ENCODE measurements at regions not wholly inside any gene's neighbourhood (a gene's known extent, or its start where the extent isn't known, plus 50 kb on each side); places are given as distances from the start of the nearest gene placed in this dataset.

DNA sequence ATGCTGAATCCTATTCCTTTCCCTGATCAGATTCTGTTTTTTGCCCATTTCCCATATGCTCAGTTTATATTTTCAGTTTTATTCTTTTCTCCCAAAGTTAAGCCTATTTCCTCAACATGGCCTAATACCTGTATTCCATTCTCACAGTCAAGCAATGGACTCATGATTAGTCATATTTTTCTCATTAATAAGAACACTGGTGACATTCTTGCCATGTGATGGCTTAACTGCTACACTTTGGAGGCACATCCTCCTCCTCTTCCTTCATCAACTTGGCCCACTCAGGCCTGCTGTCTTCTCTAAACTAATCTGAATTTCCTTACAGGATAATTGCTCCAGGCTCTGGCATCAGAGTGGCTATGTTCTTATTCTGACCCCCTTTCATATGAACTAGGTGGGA, 679.2 kb downstream of the NYAP2 start:
- no peak overlapping the region for H3K9ac ChIP-seq (ENCODE audit: low read length)
- no peaks in the 10 kb centered on the region for H3K79me2 ChIP-seq (ENCODE audit: low read length)
- no peaks in the 10 kb centered on the region for H3K4me1 ChIP-seq (ENCODE audit: low read length)
- H3K9me3 ChIP-seq (ENCODE audit: low read length): no peaks in the 10 kb centered on the region
- no peaks in the 10 kb centered on the region for H3K27me3 ChIP-seq (ENCODE audit: low read length)
- H3K9me2 ChIP-seq (replicated peaks; ENCODE audit: insufficient read depth, low read length): 0 out of 2 replicates have a peak, but pooled peaks cover 6% of the 10 kb centered on the region
- no peak overlapping the region for H3K4me2 ChIP-seq (ENCODE audit: low read depth, low read length, poor library complexity, severe bottlenecking)
- DNase-seq: no peak
- no peak overlapping the region for H3K4me3 ChIP-seq (ENCODE audit: low read length)
- no peak overlapping the region for H2AFZ ChIP-seq (ENCODE audit: low read length)
- H3K27ac ChIP-seq (ENCODE audit: low read length): no peak overlapping the region
- H3K36me3 ChIP-seq (ENCODE audit: insufficient read depth, low read length): no peaks in the 10 kb centered on the region
- no peaks in the 10 kb centered on the region for H4K20me1 ChIP-seq (ENCODE audit: insufficient read depth, low read depth, low read length)

DNA sequence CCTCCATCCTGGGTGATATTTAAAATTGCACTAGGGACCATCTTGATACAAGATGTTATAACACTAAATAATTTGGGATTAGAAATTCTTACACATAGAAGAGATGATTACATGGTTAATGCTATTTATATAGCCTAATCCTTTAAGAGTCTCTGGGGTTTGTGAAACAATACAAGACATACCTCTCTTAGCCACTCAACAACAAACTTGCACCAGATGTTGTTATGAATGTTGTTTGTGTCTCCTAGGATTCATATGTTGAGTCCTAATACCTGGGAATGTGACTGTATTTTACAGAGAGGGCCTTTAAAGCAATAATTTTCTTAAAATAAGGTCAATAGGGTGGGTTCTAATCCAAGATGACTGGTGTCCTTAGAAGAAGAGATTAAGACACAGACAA, 678.3 kb downstream of the NYAP2 start:
- no peak overlapping the region for H2AFZ ChIP-seq (ENCODE audit: low read length)
- H3K27me3 ChIP-seq (ENCODE audit: low read length): no peaks in the 10 kb centered on the region
- no peak overlapping the region for H3K4me3 ChIP-seq (ENCODE audit: low read length)
- no peak for DNase-seq
- no peaks in the 10 kb centered on the region for H3K79me2 ChIP-seq (ENCODE audit: low read length)
- no peaks in the 10 kb centered on the region for H4K20me1 ChIP-seq (ENCODE audit: insufficient read depth, low read depth, low read length)
- H3K9me3 ChIP-seq (ENCODE audit: low read length): peaks cover 3% of the 10 kb centered on the region; the same call in 1 of the 2 replicates
- H3K4me2 ChIP-seq (ENCODE audit: low read depth, low read length, poor library complexity, severe bottlenecking): no peak overlapping the region
- H3K9me2 ChIP-seq (replicated peaks; ENCODE audit: insufficient read depth, low read length): 0 out of 2 replicates have a peak, but pooled peaks cover 6% of the 10 kb centered on the region
- H3K9ac ChIP-seq (ENCODE audit: low read length): no peak overlapping the region
- no peaks in the 10 kb centered on the region for H3K4me1 ChIP-seq (ENCODE audit: low read length)
- H3K36me3 ChIP-seq (ENCODE audit: insufficient read depth, low read length): no peaks in the 10 kb centered on the region
- H3K27ac ChIP-seq (ENCODE audit: low read length): no peak overlapping the region

DNA sequence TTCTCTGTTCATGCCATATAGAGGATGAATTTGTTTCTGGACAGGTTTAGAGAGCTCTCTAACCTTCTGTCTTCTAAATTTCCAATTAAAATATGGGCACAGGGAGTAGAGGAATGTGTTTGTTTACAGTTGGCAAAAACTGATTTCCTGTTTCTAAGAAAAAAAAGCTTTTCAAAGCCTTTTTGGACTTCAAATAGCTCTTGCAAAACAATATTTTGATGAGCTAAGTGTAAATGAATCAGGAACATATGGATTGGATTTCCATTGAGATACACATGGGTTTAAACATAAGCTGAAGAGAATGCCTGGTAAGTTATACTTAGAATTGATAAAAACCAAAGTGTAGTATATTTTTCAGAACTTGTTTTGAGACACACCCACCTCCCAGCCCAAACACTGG, 677.5 kb downstream of the NYAP2 start:
- H3K4me3 ChIP-seq (ENCODE audit: low read length): no peak overlapping the region
- no peak for DNase-seq
- H2AFZ ChIP-seq (ENCODE audit: low read length): no peak overlapping the region
- H3K9me2 ChIP-seq (replicated peaks; ENCODE audit: insufficient read depth, low read length): 0 out of 2 replicates have a peak, but pooled peaks cover 6% of the 10 kb centered on the region
- H3K9me3 ChIP-seq (ENCODE audit: low read length): peaks cover 3% of the 10 kb centered on the region; the same call in 1 of the 2 replicates
- H3K27ac ChIP-seq (ENCODE audit: low read length): no peak overlapping the region
- no peaks in the 10 kb centered on the region for H3K36me3 ChIP-seq (ENCODE audit: insufficient read depth, low read length)
- H4K20me1 ChIP-seq (ENCODE audit: insufficient read depth, low read depth, low read length): no peaks in the 10 kb centered on the region
- H3K4me1 ChIP-seq (ENCODE audit: low read length): no peaks in the 10 kb centered on the region
- H3K4me2 ChIP-seq (ENCODE audit: low read depth, low read length, poor library complexity, severe bottlenecking): no peak overlapping the region
- no peaks in the 10 kb centered on the region for H3K79me2 ChIP-seq (ENCODE audit: low read length)
- no peak overlapping the region for H3K9ac ChIP-seq (ENCODE audit: low read length)
- H3K27me3 ChIP-seq (ENCODE audit: low read length): no peaks in the 10 kb centered on the region

DNA sequence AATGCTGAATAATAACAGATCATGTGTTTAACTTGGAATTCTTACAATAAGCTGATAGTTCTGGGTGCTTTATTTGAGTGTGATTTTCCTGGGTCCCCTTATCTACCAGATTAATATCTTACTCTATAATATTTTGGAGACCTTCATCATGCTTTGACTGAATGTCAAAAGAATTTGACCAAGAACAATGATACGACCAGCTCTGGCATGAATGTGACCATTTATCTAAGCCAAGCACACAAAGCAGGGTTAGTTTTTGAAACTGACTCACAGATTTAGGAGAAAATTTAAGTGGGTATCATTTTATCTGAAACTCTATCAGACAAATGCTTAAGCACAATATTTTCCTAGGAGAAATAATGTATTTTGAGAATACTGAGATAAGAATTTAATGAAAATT, 677.0 kb downstream of the NYAP2 start:
- Histone ChIP-seq H3K27ac (ENCODE audit: low read length) (no peak overlapping the region), H3K4me2 (ENCODE audit: low read depth, low read length, poor library complexity, severe bottlenecking) (no peak overlapping the region), H3K4me1 (ENCODE audit: low read length) (no peaks in the 10 kb centered on the region), H4K20me1 (ENCODE audit: insufficient read depth, low read depth, low read length) (no peaks in the 10 kb centered on the region), H3K27me3 (ENCODE audit: low read length) (no peaks in the 10 kb centered on the region), H2AFZ (ENCODE audit: low read length) (no peak overlapping the region), H3K9ac (ENCODE audit: low read length) (no peak overlapping the region), H3K4me3 (ENCODE audit: low read length) (no peak overlapping the region), H3K9me2 (replicated peaks; ENCODE audit: insufficient read depth, low read length) (0 out of 2 replicates have a peak, but pooled peaks cover 6% of the 10 kb centered on the region), H3K36me3 (ENCODE audit: insufficient read depth, low read length) (no peaks in the 10 kb centered on the region), H3K79me2 (ENCODE audit: low read length) (no peaks in the 10 kb centered on the region), H3K9me3 (ENCODE audit: low read length) (peaks cover 3% of the 10 kb centered on the region; the same call in 1 of the 2 replicates)
- no peak for DNase-seq

DNA sequence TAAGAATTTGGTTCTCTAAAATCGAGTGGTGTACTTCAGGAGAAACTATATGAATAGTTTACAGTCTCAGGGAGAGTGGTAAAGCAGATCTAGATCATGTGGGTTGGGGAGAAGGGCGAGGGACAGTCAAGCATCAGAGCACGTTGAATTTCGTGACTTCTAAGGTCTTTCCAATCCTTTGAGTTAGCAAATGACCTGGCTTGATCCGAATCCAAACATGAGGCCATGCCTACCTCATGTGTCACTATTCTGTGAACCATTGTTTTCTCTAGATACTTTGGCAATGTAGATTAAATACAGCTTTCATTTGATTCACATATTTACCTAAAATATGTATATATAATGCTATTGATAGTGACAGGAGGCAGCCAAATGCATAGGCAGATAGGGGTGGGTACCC, 674.9 kb downstream of the NYAP2 start:
- Histone ChIP-seq H3K36me3 (ENCODE audit: insufficient read depth, low read length) (no peaks in the 10 kb centered on the region), H3K27me3 (ENCODE audit: low read length) (no peaks in the 10 kb centered on the region), H3K79me2 (ENCODE audit: low read length) (no peaks in the 10 kb centered on the region)

DNA sequence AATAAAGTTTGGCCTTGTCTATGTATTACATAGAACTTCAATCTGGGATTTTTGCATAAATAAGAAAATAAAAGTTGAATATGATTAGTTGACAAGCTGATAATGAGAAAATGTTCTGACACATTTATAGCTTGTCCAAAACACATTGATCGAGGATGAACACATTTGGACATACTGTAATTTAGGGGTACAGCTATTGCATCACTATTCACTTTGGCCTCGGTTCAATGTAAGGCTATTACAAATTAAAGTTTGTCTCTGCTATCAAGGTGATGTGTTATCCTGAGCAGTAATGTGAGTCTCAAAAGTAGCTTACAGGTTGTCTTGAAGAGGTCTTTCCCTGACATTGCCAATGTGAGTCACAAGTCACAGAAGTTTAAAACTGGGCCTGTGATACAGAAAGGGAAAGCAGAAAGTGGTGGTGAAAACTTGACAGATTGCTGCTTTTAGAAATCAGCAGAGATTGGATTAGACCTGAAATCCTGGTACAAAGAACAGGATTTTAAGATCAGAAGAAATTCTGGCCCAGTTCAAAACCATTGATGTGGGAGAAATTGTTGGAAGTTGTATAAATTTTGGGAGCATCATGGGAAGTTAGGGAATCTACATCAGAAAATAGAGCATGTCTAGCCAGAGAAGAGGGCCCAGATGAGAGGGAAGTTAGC, 674.1 kb downstream of the NYAP2 start:
- Histone ChIP-seq H3K27ac (ENCODE audit: low read length) (no peak overlapping the region), H3K4me3 (ENCODE audit: low read length) (no peak overlapping the region), H3K9me3 (ENCODE audit: low read length) (peaks cover 3% of the 10 kb centered on the region; the same call in 1 of the 2 replicates), H3K36me3 (ENCODE audit: insufficient read depth, low read length) (no peaks in the 10 kb centered on the region), H3K4me1 (ENCODE audit: low read length) (no peaks in the 10 kb centered on the region), H3K4me2 (ENCODE audit: low read depth, low read length, poor library complexity, severe bottlenecking) (no peak overlapping the region), H3K79me2 (ENCODE audit: low read length) (no peaks in the 10 kb centered on the region), H3K27me3 (ENCODE audit: low read length) (no peaks in the 10 kb centered on the region), H3K9ac (ENCODE audit: low read length) (no peak overlapping the region), H4K20me1 (ENCODE audit: insufficient read depth, low read depth, low read length) (no peaks in the 10 kb centered on the region), H2AFZ (ENCODE audit: low read length) (no peak overlapping the region), H3K9me2 (replicated peaks; ENCODE audit: insufficient read depth, low read length) (0 out of 2 replicates have a peak, but pooled peaks cover 2% of the 10 kb centered on the region)
- DNase-seq: no peak

More for the DNA sequence above, 674.9 kb downstream of the NYAP2 start:
- Histone ChIP-seq H3K4me1 (ENCODE audit: low read length) (no peaks in the 10 kb centered on the region), H3K4me2 (ENCODE audit: low read depth, low read length, poor library complexity, severe bottlenecking) (no peak overlapping the region), H3K4me3 (ENCODE audit: low read length) (no peak overlapping the region), H4K20me1 (ENCODE audit: insufficient read depth, low read depth, low read length) (no peaks in the 10 kb centered on the region), H3K9ac (ENCODE audit: low read length) (no peak overlapping the region), H2AFZ (ENCODE audit: low read length) (no peak overlapping the region), H3K9me3 (ENCODE audit: low read length) (peaks cover 3% of the 10 kb centered on the region; the same call in 1 of the 2 replicates), H3K27ac (ENCODE audit: low read length) (no peak overlapping the region), H3K9me2 (replicated peaks; ENCODE audit: insufficient read depth, low read length) (0 out of 2 replicates have a peak, but pooled peaks cover 6% of the 10 kb centered on the region)
- no peak for DNase-seq

DNA sequence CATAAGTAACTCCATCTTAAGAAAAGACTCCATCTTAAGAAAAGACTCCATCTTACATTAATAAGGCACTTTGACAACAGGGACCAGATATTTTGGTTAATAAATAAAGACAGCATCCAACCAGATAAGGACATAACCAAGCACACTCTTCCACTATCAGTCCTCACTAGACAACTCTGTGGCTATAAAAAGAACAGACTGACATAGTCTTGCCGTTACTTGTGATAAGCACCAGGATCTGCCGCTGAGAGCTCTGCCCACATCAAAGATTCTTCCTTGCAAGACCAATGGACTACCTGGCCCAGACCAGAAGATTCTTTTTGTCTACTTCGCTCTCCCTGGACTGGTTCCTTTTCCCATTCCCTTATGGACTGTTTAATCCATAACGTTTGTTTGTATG, 667.4 kb downstream of the NYAP2 start:
- Histone ChIP-seq H3K79me2 (ENCODE audit: low read length) (no peaks in the 10 kb centered on the region), H3K4me1 (ENCODE audit: low read length) (no peaks in the 10 kb centered on the region)
- no peak for DNase-seq

DNA sequence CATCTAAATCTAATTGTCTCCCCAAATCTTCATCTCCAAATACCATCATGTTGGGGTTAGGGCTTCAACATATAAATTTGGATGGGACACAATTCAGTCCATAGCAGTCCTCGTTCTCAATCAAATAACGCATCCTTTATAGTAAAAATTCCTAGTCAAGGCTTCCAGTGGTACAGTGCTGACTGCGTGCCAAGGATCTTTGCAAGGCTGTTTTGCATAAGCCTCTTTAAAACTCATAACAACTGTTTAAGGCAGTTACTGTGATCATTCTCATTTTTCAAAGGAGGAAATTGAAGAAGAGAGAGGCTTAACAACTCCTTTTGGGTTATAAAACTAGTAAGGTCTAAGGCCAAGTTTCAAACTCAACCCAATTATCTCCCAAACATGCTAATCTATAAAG, 666.9 kb downstream of the NYAP2 start:
- Histone ChIP-seq H3K4me2 (ENCODE audit: low read depth, low read length, poor library complexity, severe bottlenecking) (no peak overlapping the region), H3K79me2 (ENCODE audit: low read length) (no peaks in the 10 kb centered on the region), H2AFZ (ENCODE audit: low read length) (no peak overlapping the region), H3K27me3 (ENCODE audit: low read length) (no peaks in the 10 kb centered on the region), H4K20me1 (ENCODE audit: insufficient read depth, low read depth, low read length) (no peaks in the 10 kb centered on the region), H3K9me3 (ENCODE audit: low read length) (no peaks in the 10 kb centered on the region), H3K36me3 (ENCODE audit: insufficient read depth, low read length) (no peaks in the 10 kb centered on the region), H3K27ac (ENCODE audit: low read length) (no peak overlapping the region), H3K4me3 (ENCODE audit: low read length) (no peak overlapping the region), H3K4me1 (ENCODE audit: low read length) (no peaks in the 10 kb centered on the region), H3K9ac (ENCODE audit: low read length) (no peak overlapping the region), H3K9me2 (replicated peaks; ENCODE audit: insufficient read depth, low read length) (no peaks in the 10 kb centered on the region)
- no peak for DNase-seq

More for the DNA sequence above, 667.4 kb downstream of the NYAP2 start:
- Histone ChIP-seq H3K27me3 (ENCODE audit: low read length) (no peaks in the 10 kb centered on the region), H3K4me2 (ENCODE audit: low read depth, low read length, poor library complexity, severe bottlenecking) (no peak overlapping the region), H3K27ac (ENCODE audit: low read length) (no peak overlapping the region), H4K20me1 (ENCODE audit: insufficient read depth, low read depth, low read length) (no peaks in the 10 kb centered on the region), H3K9me2 (replicated peaks; ENCODE audit: insufficient read depth, low read length) (no peaks in the 10 kb centered on the region), H3K36me3 (ENCODE audit: insufficient read depth, low read length) (no peaks in the 10 kb centered on the region), H3K4me3 (ENCODE audit: low read length) (no peak overlapping the region), H2AFZ (ENCODE audit: low read length) (no peak overlapping the region), H3K9me3 (ENCODE audit: low read length) (no peaks in the 10 kb centered on the region), H3K9ac (ENCODE audit: low read length) (no peak overlapping the region)
